ENCODE measurements at regions not wholly inside any gene's neighbourhood (a gene's known extent, or its start where the extent isn't known, plus 50 kb on each side); places are given as distances from the start of the nearest gene placed in this dataset.

- Histone ChIP-seq H3K27ac (ENCODE audit: low read length) (no peak overlapping the region), H3K9ac (ENCODE audit: low read length) (no peak overlapping the region), H3K9me3 (ENCODE audit: low read length) (no peaks in the 10 kb centered on the region), H3K79me2 (ENCODE audit: low read length) (no peaks in the 10 kb centered on the region), H2AFZ (ENCODE audit: low read length) (no peak overlapping the region), H3K4me2 (ENCODE audit: low read length) (no peak overlapping the region), H3F3A (ENCODE audit: low read length, unreplicated experiment) (no peaks in the 10 kb centered on the region), H3K27me3 (ENCODE audit: low read length) (no peaks in the 10 kb centered on the region), H3K36me3 (ENCODE audit: low read depth, low read length) (no peaks in the 10 kb centered on the region), H4K20me1 (ENCODE audit: low read length) (no peaks in the 10 kb centered on the region), H3K4me3 (ENCODE audit: low read length) (no peak overlapping the region), H3K4me1 (ENCODE audit: insufficient read depth, low read length) (no peaks in the 10 kb centered on the region), H3K9me2 (replicated peaks; ENCODE audit: low read length) (no peaks in the 10 kb centered on the region)
- DNase-seq = no peak
- TF ChIP-seq EZH2 (IDR thresholded peaks at IDR 0.05; ENCODE audit: low read length, unreplicated experiment) = no peak
- no peak for TF ChIP-seq CTCF (conservative IDR thresholded peaks at IDR 0.05; ENCODE audit: low read depth, low read length)
- TF ChIP-seq EZH2phosphoT487 (IDR thresholded peaks at IDR 0.05; ENCODE audit: borderline replicate concordance, low read length) = no peak
- CTCF ChIA-PET = no interaction called here
- intact Hi-C loops (cut with micrococcal nuclease) = no loop called here
- POLR2A ChIA-PET (ENCODE audit: unreplicated experiment) = no interaction called here
- no peak for ATAC-seq
- no TSS peak for BruUV-seq (replicated peaks)
Observed at GRCh38 chrX:39299615-39300014, 498.4 kb downstream of the MID1IP1 start.

GRCh38 chrX:39301036-39301435 lies 499.8 kb downstream of the MID1IP1 start:
- POLR2A ChIA-PET (ENCODE audit: unreplicated experiment) = no interaction called here
- Histone ChIP-seq H3K9me3 (ENCODE audit: low read length) (no peaks in the 10 kb centered on the region), H3K79me2 (ENCODE audit: low read length) (no peaks in the 10 kb centered on the region), H3K9ac (ENCODE audit: low read length) (no peak overlapping the region), H3K4me3 (ENCODE audit: low read length) (no peak overlapping the region), H3K4me1 (ENCODE audit: insufficient read depth, low read length) (no peaks in the 10 kb centered on the region), H3K27me3 (ENCODE audit: low read length) (no peaks in the 10 kb centered on the region), H3K27ac (ENCODE audit: low read length) (no peak overlapping the region), H2AFZ (ENCODE audit: low read length) (no peak overlapping the region), H3K36me3 (ENCODE audit: low read depth, low read length) (no peaks in the 10 kb centered on the region), H3F3A (ENCODE audit: low read length, unreplicated experiment) (no peaks in the 10 kb centered on the region), H4K20me1 (ENCODE audit: low read length) (no peaks in the 10 kb centered on the region), H3K4me2 (ENCODE audit: low read length) (no peak overlapping the region), H3K9me2 (replicated peaks; ENCODE audit: low read length) (no peaks in the 10 kb centered on the region)
- TF ChIP-seq CTCF (conservative IDR thresholded peaks at IDR 0.05; ENCODE audit: low read depth, low read length) (no peak), EZH2 (IDR thresholded peaks at IDR 0.05; ENCODE audit: low read length, unreplicated experiment) (no peak), EZH2phosphoT487 (IDR thresholded peaks at IDR 0.05; ENCODE audit: borderline replicate concordance, low read length) (no peak)
- no TSS peak for BruUV-seq (replicated peaks)
- no peak for ATAC-seq
- CTCF ChIA-PET = no interaction called here
- DNase-seq = no peak
- intact Hi-C loops (cut with micrococcal nuclease) = no loop called here

GRCh38 chrX:39302838-39303237 lies 501.6 kb downstream of the MID1IP1 start:
- no peak overlapping the region for H3K4me2 ChIP-seq (ENCODE audit: low read length)
- no peaks in the 10 kb centered on the region for H3K9me3 ChIP-seq (ENCODE audit: low read length)
- ATAC-seq (no peak), DNase-seq (no peak)
- H3K36me3 ChIP-seq (ENCODE audit: low read depth, low read length) = no peaks in the 10 kb centered on the region
- no peaks in the 10 kb centered on the region for H3K79me2 ChIP-seq (ENCODE audit: low read length)
- H4K20me1 ChIP-seq (ENCODE audit: low read length) = no peaks in the 10 kb centered on the region
- intact Hi-C loops (cut with micrococcal nuclease) = no loop called here
- BruUV-seq (replicated peaks) = no TSS peak
- TF ChIP-seq EZH2 (IDR thresholded peaks at IDR 0.05; ENCODE audit: low read length, unreplicated experiment) = no peak
- TF ChIP-seq CTCF (conservative IDR thresholded peaks at IDR 0.05; ENCODE audit: low read depth, low read length) = no peak
- no peak for TF ChIP-seq EZH2phosphoT487 (IDR thresholded peaks at IDR 0.05; ENCODE audit: borderline replicate concordance, low read length)
- no peaks in the 10 kb centered on the region for H3K27me3 ChIP-seq (ENCODE audit: low read length)
- H3K9me2 ChIP-seq (replicated peaks; ENCODE audit: low read length) = no peaks in the 10 kb centered on the region
- ChIA-PET POLR2A (ENCODE audit: unreplicated experiment) (no interaction called here), CTCF (no interaction called here)
- no peak overlapping the region for H3K4me3 ChIP-seq (ENCODE audit: low read length)
- no peak overlapping the region for H3K27ac ChIP-seq (ENCODE audit: low read length)
- H2AFZ ChIP-seq (ENCODE audit: low read length) = no peak overlapping the region
- no peaks in the 10 kb centered on the region for H3K4me1 ChIP-seq (ENCODE audit: insufficient read depth, low read length)
- H3K9ac ChIP-seq (ENCODE audit: low read length) = no peak overlapping the region
- H3F3A ChIP-seq (ENCODE audit: low read length, unreplicated experiment) = no peaks in the 10 kb centered on the region
